ENCODE measurements at regions not wholly inside any gene's neighbourhood (a gene's known extent, or its start where the extent isn't known, plus 50 kb on each side); places are given as distances from the start of the nearest gene placed in this dataset.

DNA sequence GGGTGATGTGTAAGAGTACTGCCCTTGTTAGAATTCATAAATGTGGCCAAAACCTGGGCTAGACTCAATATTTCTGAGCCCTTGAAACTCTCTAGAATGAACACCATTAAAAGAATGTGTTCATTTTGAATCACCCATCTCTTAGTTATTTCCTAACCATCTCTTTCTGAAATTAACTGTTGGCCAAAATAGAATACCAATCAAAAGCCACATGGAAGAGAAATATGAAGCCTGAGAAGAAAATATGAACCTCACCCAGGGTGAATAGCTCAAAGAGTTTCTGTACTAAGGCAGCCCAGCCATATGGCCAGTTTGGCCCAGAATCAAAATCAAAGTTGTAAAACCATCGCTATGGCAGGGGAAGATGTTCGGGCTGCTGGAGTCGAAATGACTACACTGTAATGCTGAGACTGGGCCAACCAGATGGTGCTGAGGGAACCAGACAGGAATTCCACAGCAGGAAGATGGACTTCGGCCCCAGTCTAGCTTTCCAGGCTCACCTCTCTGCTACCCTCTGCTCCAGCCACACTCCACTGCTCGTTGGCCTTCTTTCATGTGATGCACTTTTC is 154.3 kb upstream of the ZFHX3 start:
- intact Hi-C loops (cut with DNase I) = loop anchor here in 1 of 2 donors (10.0 kb wide), 1 partner anchor 537 kb away; no protein-coding TSS in a partner anchor
- H3K27me3 ChIP-seq (ENCODE audit: control insufficient read depth in 1 of 2, insufficient read depth in 2 of 2, low read length in 1 of 2) = no peaks in the 10 kb centered on the region
- H3K36me3 ChIP-seq (ENCODE audit: control insufficient read depth in 1 of 2, insufficient read depth in 2 of 2, low read length in 1 of 2) = no peaks in the 10 kb centered on the region
- no peaks in the 10 kb centered on the region for H3K4me1 ChIP-seq (ENCODE audit: control insufficient read depth in 1 of 2, insufficient read depth in 2 of 2, low read length in 2 of 2)
- ATAC-seq (ENCODE audit: low FRiP score) (peak; percentile 33), DNase-seq (no peak)
- no peak overlapping the region for H3K27ac ChIP-seq (ENCODE audit: low read depth in 1 of 2, low read length in 2 of 2)
- H3K9me3 ChIP-seq (ENCODE audit: control insufficient read depth, low read length) = no peaks in the 10 kb centered on the region
- no peak overlapping the region for H3K4me3 ChIP-seq (ENCODE audit: low read length in 2 of 2)
- 53 to 60% methylated on average over 5 of the region's 5 CpGs for WGBS, 2 donors

GRCh38 chr16:73199214-73199613 is 151.3 kb upstream of the ZFHX3 start:
- DNase-seq = no peak
- no peaks in the 10 kb centered on the region for H3K4me1 ChIP-seq (ENCODE audit: control insufficient read depth in 1 of 2, insufficient read depth in 2 of 2, low read length in 2 of 2)
- H3K36me3 ChIP-seq (ENCODE audit: control insufficient read depth in 1 of 2, insufficient read depth in 2 of 2, low read length in 1 of 2) = no peaks in the 10 kb centered on the region
- WGBS, 2 donors = 85 to 86% methylated on average over 7 of the region's 7 CpGs
- intact Hi-C loops (cut with DNase I) = loop anchor here (5.0 to 10.0 kb wide), 3 partner anchors 364 to 704 kb away; no protein-coding TSS in a partner anchor
- H3K9me3 ChIP-seq (ENCODE audit: control insufficient read depth, low read length) = no peaks in the 10 kb centered on the region
- no peaks in the 10 kb centered on the region for H3K27me3 ChIP-seq (ENCODE audit: control insufficient read depth in 1 of 2, insufficient read depth in 2 of 2, low read length in 1 of 2)
- H3K4me3 ChIP-seq (ENCODE audit: low read length in 2 of 2) = no peak overlapping the region
- no peak overlapping the region for H3K27ac ChIP-seq (ENCODE audit: low read depth in 1 of 2, low read length in 2 of 2)
- ATAC-seq (ENCODE audit: low FRiP score) = no peak

- Histone ChIP-seq H3K36me3 (ENCODE audit: control insufficient read depth in 1 of 2, insufficient read depth in 2 of 2, low read length in 1 of 2) (no peaks in the 10 kb centered on the region), H3K4me3 (ENCODE audit: low read length in 2 of 2) (no peak overlapping the region), H3K9me3 (ENCODE audit: control insufficient read depth, low read length) (no peaks in the 10 kb centered on the region), H3K27ac (ENCODE audit: low read depth in 1 of 2, low read length in 2 of 2) (no peak overlapping the region), H3K4me1 (ENCODE audit: control insufficient read depth in 1 of 2, insufficient read depth in 2 of 2, low read length in 2 of 2) (no peaks in the 10 kb centered on the region), H3K27me3 (ENCODE audit: control insufficient read depth in 1 of 2, insufficient read depth in 2 of 2, low read length in 1 of 2) (no peaks in the 10 kb centered on the region)
- intact Hi-C loops (cut with DNase I) = loop anchor here (5.0 to 10.0 kb wide), 3 partner anchors 364 to 704 kb away; no protein-coding TSS in a partner anchor
- DNase-seq = no peak
- no peak for ATAC-seq (ENCODE audit: low FRiP score)
- WGBS, 2 donors = 95 to 96% methylated on average over 5 of the region's 5 CpGs
Observed at GRCh38 chr16:73198481-73198880, 150.6 kb upstream of the ZFHX3 start.

DNA sequence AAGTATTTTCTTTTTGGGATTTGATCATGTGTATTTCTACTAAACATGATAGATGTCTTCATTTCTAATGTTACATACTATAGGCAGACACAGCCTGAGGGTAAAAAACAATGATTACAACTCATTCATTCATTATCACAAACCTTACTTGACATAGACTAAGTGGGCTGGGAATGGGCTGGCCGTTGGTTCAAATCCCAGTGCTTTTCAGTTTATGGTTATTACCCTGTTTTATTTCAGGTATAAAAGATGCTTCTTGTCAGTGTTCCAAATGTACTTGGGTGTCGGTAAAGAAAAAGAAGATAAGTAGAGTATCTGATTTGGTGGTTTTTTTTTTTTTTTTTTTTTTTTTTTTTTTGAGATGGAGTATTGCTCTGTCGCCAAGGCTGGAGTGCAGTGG is 149.7 kb upstream of the ZFHX3 start:
- intact Hi-C loops (cut with DNase I) = loop anchor here (5.0 to 10.0 kb wide), 3 partner anchors 363 to 703 kb away; no protein-coding TSS in a partner anchor
- 88 to 96% methylated on average over 3 of the region's 3 CpGs for WGBS, 2 donors
- H3K27ac ChIP-seq (ENCODE audit: low read depth in 1 of 2, low read length in 2 of 2) = no peak overlapping the region
- DNase-seq = no peak
- ATAC-seq (ENCODE audit: low FRiP score) = no peak
- no peaks in the 10 kb centered on the region for H3K4me1 ChIP-seq (ENCODE audit: control insufficient read depth in 1 of 2, insufficient read depth in 2 of 2, low read length in 2 of 2)
- H3K4me3 ChIP-seq (ENCODE audit: low read length in 2 of 2) = no peak overlapping the region
- H3K36me3 ChIP-seq (ENCODE audit: control insufficient read depth in 1 of 2, insufficient read depth in 2 of 2, low read length in 1 of 2) = no peaks in the 10 kb centered on the region
- no peaks in the 10 kb centered on the region for H3K27me3 ChIP-seq (ENCODE audit: control insufficient read depth in 1 of 2, insufficient read depth in 2 of 2, low read length in 1 of 2)
- no peaks in the 10 kb centered on the region for H3K9me3 ChIP-seq (ENCODE audit: control insufficient read depth, low read length)

DNA sequence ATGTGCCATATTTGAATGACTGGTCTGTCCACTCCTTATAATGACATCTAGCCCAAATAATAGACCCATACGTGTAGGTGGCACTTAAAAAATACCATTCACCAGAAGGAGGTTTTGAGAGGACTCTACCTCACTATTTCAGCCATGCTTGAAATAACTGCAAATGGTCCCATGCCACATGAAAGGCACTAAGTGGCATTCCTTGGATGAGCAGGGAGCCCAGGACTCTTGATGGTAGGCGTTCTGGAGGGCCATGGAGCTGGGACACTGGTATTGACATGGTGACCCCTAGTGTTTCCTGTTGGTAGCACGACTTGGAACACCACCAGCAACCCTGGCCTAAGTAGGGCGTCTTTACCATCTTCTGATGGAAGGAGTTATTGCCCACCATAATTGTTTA is 148.7 kb upstream of the ZFHX3 start:
- no peaks in the 10 kb centered on the region for H3K9me3 ChIP-seq (ENCODE audit: control insufficient read depth, low read length)
- no peak overlapping the region for H3K27ac ChIP-seq (ENCODE audit: low read depth in 1 of 2, low read length in 2 of 2)
- peak; percentile 77 to 85 for DNase-seq
- intact Hi-C loops (cut with DNase I) = loop anchor here (5.0 to 10.0 kb wide), 3 partner anchors 362 to 702 kb away; no protein-coding TSS in a partner anchor
- no peaks in the 10 kb centered on the region for H3K27me3 ChIP-seq (ENCODE audit: control insufficient read depth in 1 of 2, insufficient read depth in 2 of 2, low read length in 1 of 2)
- WGBS, 2 donors = 39 to 42% methylated on average over 4 of the region's 4 CpGs
- H3K36me3 ChIP-seq (ENCODE audit: control insufficient read depth in 1 of 2, insufficient read depth in 2 of 2, low read length in 1 of 2) = no peaks in the 10 kb centered on the region
- H3K4me1 ChIP-seq (ENCODE audit: control insufficient read depth in 1 of 2, insufficient read depth in 2 of 2, low read length in 2 of 2) = no peaks in the 10 kb centered on the region
- H3K4me3 ChIP-seq (ENCODE audit: low read length in 2 of 2) = no peak overlapping the region
- peak; percentile 89 for ATAC-seq (ENCODE audit: low FRiP score)

- Histone ChIP-seq H3K9me3 (ENCODE audit: control insufficient read depth, low read length) (no peaks in the 10 kb centered on the region), H3K36me3 (ENCODE audit: control insufficient read depth in 1 of 2, insufficient read depth in 2 of 2, low read length in 1 of 2) (no peaks in the 10 kb centered on the region), H3K4me1 (ENCODE audit: control insufficient read depth in 1 of 2, insufficient read depth in 2 of 2, low read length in 2 of 2) (no peaks in the 10 kb centered on the region), H3K27ac (ENCODE audit: low read depth in 1 of 2, low read length in 2 of 2) (no peak overlapping the region), H3K27me3 (ENCODE audit: control insufficient read depth in 1 of 2, insufficient read depth in 2 of 2, low read length in 1 of 2) (no peaks in the 10 kb centered on the region), H3K4me3 (ENCODE audit: low read length in 2 of 2) (no peak overlapping the region)
- WGBS, 2 donors = 99 to 100% methylated on average over 1 of the region's 1 CpG
- intact Hi-C loops (cut with DNase I) = loop anchor here in 1 of 2 donors (10.0 kb wide), 2 partner anchors 359 to 699 kb away; no protein-coding TSS in a partner anchor
- ATAC-seq (ENCODE audit: low FRiP score) (no peak), DNase-seq (no peak)
Observed at GRCh38 chr16:73193464-73193863, 145.5 kb upstream of the ZFHX3 start.

GRCh38 chr16:73192232-73192894 is 144.4 kb upstream of the ZFHX3 start:
- Histone ChIP-seq H3K4me3 (ENCODE audit: low read length in 2 of 2) (no peak overlapping the region), H3K27ac (ENCODE audit: low read depth in 1 of 2, low read length in 2 of 2) (no peak overlapping the region), H3K36me3 (ENCODE audit: control insufficient read depth in 1 of 2, insufficient read depth in 2 of 2, low read length in 1 of 2) (no peaks in the 10 kb centered on the region), H3K27me3 (ENCODE audit: control insufficient read depth in 1 of 2, insufficient read depth in 2 of 2, low read length in 1 of 2) (no peaks in the 10 kb centered on the region), H3K4me1 (ENCODE audit: control insufficient read depth in 1 of 2, insufficient read depth in 2 of 2, low read length in 2 of 2) (no peaks in the 10 kb centered on the region), H3K9me3 (ENCODE audit: control insufficient read depth, low read length) (no peaks in the 10 kb centered on the region)
- DNase-seq = no peak
- 51 to 60% methylated on average over 19 of the region's 19 CpGs for whole genome bisulfite sequencing, 2 donors
- peak; percentile 37 for ATAC-seq (ENCODE audit: low FRiP score)
- intact Hi-C loops (cut with DNase I) = loop anchor here in 1 of 2 donors (10.0 kb wide), 2 partner anchors 358 to 698 kb away; no protein-coding TSS in a partner anchor

- H3K4me3 ChIP-seq (ENCODE audit: low read length in 2 of 2) = no peak overlapping the region
- intact Hi-C loops (cut with DNase I) = loop anchor here in 1 of 2 donors (10.0 kb wide), 2 partner anchors 357 to 697 kb away; no protein-coding TSS in a partner anchor
- 88 to 93% methylated on average over 8 of the region's 8 CpGs for WGBS, 2 donors
Observed at GRCh38 chr16:73191660-73192046, 143.7 kb upstream of the ZFHX3 start.

More at GRCh38 chr16:73191660-73192046, 143.7 kb upstream of the ZFHX3 start:
- DNase-seq = no peak
- Histone ChIP-seq H3K9me3 (ENCODE audit: control insufficient read depth, low read length) (no peaks in the 10 kb centered on the region), H3K27me3 (ENCODE audit: control insufficient read depth in 1 of 2, insufficient read depth in 2 of 2, low read length in 1 of 2) (no peaks in the 10 kb centered on the region), H3K36me3 (ENCODE audit: control insufficient read depth in 1 of 2, insufficient read depth in 2 of 2, low read length in 1 of 2) (no peaks in the 10 kb centered on the region), H3K4me1 (ENCODE audit: control insufficient read depth in 1 of 2, insufficient read depth in 2 of 2, low read length in 2 of 2) (no peaks in the 10 kb centered on the region), H3K27ac (ENCODE audit: low read depth in 1 of 2, low read length in 2 of 2) (no peak overlapping the region)
- no peak for ATAC-seq (ENCODE audit: low FRiP score)

Measured in aorta (tissue), 5 donors.